ENCODE measurements at regions not wholly inside any gene's neighbourhood (a gene's known extent, or its start where the extent isn't known, plus 50 kb on each side); places are given as distances from the start of the nearest gene placed in this dataset.
"Not testable (repeated sequence)": the region's sequence is repeated elsewhere in the genome, so short reads cannot be mapped to it uniquely, and the experiment has no call there.

DNA sequence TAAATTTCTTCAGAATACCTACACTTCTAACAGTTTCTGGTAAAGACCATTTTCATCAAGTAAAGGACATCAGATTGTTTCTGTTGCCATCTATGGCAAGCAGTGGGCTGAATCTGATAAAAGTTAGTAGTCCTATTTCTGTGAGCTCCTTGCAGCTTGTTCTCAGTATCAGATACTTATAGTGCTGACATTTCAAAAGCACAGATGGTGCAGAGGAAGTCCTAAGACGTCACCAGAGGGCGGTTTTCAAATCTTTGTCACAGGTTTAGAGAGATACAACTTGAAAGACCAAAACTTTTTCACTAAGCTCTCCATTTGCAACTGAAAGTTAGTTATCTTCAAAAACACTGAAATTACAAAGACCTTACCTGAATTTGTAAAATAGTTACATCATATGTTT lies 719.8 kb downstream of the SLITRK1 start:
- in situ Hi-C loops (cut with MboI; ENCODE audit: low sequenced_read_pairs): no loop called here

DNA sequence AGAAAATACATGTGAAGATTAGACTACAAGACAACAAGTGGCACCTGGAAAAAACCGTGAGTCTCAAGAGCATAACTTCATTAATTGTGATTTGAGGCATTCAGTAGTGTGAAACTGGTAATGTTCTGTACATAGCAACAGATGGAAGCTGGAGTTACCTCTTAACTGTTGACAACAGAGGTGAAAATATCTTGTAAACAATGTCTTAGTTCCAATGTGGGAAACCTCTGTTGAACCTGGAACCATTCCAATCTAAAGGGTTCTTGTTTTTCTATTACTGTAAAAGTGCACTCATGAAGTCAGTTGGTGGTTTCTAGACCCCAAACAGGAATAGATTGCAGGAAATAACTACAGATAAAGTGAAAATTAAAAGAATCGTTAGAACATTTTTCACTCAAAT lies 728.4 kb downstream of the SLITRK1 start:
- in situ Hi-C loops (cut with MboI; ENCODE audit: low sequenced_read_pairs): no loop called here

DNA sequence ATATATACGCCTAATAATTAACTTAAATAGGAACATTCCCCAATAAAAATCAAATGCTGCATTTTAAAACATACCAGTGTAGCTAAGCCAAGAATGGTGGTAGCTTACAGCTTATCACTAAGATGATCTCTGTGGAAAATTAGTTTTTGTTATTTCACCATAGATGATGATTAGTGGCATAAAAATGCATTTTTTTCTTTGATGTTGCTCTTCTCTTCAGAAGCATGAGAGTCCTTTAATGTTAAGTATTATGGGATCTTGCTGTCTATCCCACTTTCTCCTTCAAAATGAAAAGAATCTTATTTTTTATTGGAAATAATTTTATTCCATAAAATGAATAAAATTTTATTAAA lies 731.0 kb downstream of the SLITRK1 start:
- in situ Hi-C loops (cut with MboI; ENCODE audit: low sequenced_read_pairs): no loop called here

DNA sequence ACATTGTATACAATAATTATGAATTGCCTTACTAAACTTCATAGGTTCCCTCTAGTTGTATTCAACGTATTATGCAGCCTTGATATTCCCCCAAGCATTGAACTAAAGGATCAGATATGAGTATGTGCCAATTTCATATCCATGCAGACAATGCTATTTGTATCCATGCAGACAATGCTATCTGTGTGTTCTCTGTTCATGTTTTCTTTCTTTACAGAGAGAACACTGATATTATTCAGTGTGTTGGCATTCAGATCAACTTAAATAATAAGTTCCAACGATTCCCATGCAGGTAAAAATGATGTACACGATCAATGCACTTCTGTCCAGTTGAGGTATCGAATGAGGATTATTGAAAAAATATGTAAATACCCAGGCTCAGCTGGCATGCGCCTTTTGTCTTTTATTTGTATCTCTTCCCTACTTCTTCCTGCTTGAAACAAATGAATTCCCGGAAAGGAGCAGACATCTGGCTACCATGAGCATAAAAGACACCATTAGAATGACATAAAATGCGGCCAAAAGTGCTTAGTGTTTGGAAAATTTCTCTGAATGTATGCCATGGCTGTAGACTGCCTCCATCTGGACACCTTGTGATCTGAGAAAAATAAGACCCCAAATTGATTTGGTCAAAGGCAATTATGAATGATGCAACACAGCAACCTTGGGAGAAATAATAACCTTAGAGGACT lies 731.5 kb downstream of the SLITRK1 start:
- in situ Hi-C loops (cut with MboI; ENCODE audit: low sequenced_read_pairs): no loop called here

DNA sequence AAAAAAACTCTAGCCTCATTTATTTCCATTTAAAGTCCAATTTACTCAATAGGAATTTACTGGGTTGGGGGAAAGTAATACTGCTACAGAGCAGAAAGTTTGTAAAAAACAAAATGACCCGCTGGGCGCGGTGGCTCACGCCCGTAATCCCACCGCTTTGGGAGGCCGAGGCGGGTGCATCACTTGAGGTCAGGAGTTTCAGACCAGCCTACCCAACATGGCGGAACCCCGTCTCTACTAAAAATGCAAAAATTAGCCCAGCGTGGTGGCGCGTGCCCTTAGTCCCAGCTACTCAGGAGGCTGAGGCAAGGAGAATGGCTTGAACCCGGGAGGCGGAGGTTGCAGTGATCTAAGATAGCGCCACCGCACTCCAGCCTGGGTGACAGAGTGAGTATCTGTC lies 745.6 kb downstream of the SLITRK1 start:
- in situ Hi-C loops (cut with MboI; ENCODE audit: low sequenced_read_pairs): no loop called here

DNA sequence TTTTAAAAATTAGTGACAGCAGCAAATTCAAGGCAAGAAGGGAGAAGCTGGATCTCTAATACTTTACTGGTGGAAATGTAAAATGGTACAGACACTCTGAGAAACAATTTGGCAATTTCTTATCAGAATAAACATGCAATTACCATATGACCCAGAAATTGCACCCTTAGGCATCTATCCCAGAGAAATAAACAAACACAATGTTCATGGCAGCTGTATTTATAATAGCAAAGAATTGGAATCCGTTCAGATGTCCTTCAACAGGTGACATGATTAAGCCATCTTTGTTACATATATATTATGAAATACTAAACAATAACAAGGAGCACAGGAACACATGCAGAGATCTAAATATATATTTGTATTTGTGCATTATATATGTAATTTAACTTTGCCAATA lies 756.5 kb downstream of the SLITRK1 start:
- in situ Hi-C loops (cut with MboI; ENCODE audit: low sequenced_read_pairs): no loop called here

DNA sequence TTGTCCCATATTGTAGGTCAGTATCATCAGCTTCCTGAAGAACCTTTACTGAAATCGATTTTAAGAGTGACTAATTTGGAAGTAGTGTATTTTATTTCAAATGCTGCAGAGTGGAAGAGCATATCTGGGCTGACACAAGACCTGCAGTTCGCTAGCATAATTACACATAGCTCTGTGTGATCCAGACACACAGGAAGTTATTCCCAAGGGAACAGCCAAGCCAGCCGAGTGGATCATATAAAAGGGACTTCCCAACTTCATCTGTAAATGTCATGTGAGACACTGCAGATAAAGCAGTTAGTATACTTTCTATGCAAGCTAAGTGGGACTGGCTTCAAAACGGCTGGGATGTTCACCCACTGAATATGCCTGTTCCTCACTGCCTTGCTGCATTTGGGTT lies 760.4 kb downstream of the SLITRK1 start:
- in situ Hi-C loops (cut with MboI; ENCODE audit: low sequenced_read_pairs): no loop called here

DNA sequence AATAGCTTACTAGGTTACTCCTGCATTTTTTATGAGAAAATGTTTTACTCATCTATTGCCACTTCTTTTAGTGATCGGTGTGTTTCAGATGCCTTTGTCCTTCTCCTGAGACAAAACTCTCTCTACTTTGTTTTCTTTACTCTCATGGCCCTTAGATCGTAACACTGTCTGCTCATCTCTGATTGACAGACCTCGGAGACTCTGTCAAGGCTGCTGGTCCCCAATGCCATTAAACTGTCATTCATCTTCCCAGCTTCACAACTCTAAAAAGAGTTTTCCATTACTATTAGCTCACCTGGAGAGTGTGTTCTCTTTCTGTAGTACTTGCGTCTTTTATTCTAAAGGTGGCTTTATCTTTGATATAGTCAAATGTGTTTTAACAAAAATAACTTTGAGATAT lies 765.2 kb downstream of the SLITRK1 start:
- in situ Hi-C loops (cut with MboI; ENCODE audit: low sequenced_read_pairs): no loop called here

DNA sequence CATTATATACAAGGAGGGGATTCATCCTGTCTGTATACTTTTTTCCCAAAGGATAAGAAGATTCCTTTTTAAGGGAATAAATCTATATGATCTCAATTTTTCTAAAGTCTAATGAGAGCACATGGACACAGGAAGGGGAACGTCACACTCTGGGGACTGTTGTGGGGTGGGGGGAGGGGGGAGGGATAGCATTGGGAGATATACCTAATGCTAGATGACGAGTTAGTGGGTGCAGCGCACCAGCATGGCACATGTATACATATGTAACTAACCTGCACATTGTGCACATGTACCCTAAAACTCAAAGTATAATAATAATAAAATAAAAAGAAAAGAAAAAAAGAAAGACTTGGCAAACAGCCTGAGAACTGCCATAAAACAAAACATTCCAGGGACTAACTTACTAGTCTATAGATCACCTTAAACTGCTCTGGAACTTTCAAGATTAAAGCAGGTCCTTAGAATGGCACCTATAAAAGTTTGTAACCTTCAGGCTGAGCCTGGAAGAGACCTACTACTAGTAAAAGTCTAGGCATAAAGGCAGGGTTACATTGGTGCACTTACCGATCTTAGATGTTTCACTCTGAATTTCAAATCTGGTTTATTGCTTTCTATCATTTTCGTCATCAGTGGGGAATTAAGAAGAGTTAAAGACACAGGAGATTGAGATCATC lies 780.6 kb downstream of the SLITRK1 start:
- in situ Hi-C loops (cut with MboI; ENCODE audit: low sequenced_read_pairs): not testable (repeated sequence)

DNA sequence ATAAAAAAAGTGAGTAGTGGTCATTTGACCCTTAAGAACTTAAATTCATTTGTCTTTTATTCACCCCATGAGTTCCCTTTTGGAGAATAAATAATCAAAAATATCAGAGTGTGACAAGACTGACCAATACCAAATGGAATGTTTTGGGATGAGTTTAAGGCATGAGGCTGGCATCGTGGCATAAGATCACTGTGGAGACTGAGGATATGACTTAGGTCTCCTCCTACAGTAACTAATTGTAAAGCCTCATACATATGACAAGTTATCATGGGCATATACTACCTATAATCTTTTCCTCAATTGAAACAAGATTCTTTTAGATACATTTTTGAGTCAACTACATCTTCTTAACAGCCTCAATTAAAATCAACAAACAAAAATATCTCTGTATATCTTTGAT lies 782.0 kb downstream of the SLITRK1 start:
- in situ Hi-C loops (cut with MboI; ENCODE audit: low sequenced_read_pairs): no loop called here

DNA sequence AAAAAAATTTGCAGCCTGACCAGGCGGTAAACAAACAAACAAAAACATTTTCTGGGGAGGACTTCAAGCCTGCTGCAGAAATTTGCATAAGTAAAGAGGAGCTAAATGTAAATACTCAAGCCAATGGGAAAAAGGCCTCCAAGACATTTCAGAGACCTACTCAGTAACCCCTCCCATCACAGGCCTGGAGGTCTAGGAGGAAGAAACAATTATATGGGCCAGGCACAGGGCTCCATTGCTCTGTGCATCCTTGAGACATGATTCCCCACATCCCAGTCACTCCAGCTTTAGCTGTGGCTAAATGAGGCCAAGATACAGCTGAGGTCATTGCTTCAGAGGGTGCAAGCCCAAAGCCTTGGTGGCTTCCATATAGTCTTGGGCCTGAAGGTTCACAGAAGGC lies 793.4 kb downstream of the SLITRK1 start:
- in situ Hi-C loops (cut with MboI; ENCODE audit: low sequenced_read_pairs): no loop called here

DNA sequence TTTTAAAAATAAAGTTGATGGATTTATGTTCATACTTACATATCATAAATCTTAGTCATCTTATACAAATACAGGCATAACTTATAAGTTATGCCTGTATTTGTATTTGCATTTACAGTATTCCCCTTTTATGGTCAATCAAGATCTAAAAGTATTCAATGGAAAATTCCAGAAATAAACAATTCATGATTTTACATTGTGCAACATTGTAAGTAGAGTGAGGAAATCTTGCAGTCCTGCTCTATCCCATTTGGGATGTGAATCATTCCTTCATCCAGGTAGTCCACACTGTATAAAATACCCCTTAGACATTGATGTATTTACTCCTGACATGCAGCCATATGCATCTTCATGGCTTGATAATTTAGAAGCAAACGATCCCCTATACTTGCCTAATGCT lies 795.3 kb downstream of the SLITRK1 start:
- in situ Hi-C loops (cut with MboI; ENCODE audit: low sequenced_read_pairs): no loop called here

DNA sequence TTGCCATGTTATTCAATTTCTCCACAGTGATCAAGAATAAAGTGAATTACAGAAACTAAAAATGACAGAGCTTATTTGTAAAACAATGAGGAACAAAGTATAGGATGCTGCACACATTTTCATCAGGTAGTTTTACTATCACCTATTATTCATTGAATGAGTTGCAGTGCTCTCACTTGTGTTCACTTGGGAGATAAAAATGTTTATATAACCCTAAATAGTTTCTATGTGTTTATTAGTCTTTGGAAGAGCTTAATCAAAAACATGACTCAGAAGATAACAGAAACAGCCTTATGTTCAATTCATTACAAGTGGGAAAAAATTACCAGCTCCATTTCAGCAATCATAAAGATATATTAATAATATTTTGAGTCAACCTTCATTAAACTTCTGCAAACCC lies 796.2 kb downstream of the SLITRK1 start:
- in situ Hi-C loops (cut with MboI; ENCODE audit: low sequenced_read_pairs): no loop called here

DNA sequence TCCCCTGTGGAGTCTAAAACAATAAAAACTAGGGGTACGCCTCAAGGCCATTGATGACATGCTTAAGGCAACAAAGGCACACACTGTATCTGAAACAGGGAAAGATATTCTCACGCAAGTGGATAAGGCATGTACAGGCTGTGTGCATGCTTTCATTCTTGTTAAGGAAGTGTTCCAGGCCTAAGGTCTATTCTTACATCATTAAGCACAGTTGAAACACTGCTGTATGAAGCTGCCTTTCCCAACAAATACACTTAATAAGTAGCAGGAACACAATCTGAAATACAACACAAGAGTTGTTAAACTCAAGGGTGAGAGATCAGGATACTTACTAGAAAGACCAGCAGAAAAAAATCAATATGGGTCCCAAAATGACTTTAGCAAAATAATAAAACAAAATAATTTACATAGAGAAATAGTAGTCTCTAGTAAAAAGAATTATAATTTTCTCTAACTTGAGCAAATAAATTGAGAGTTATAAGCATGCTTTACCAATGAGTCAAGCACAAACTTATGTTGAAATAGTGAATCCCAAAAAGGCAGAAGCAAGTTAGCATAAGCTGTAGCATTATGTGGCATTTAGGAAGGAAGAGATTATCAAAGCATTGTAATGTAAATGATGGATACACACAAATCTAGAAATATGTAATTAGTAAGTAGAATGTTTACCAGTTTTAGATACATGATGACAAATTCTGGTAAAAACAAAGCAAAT lies 796.9 kb downstream of the SLITRK1 start:
- in situ Hi-C loops (cut with MboI; ENCODE audit: low sequenced_read_pairs): no loop called here

DNA sequence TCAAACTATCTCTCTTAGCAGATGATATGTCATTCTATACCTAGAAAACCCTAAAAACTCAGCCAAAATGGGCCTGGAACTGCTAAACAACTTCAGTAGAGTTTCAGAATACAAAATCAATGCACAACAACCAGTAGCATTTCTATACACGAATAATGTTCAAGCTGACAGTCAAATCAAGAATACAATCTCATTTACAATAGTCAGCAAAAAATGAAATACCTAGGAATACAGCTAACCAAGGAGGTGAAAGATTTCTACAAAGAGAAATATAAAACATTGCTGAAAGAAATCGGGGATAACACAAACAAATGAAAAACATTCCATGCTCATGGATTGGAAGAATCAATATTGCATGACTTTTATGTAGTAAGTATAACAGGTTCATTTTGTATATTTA lies 804.8 kb downstream of the SLITRK1 start:
- in situ Hi-C loops (cut with MboI; ENCODE audit: low sequenced_read_pairs): no loop called here

DNA sequence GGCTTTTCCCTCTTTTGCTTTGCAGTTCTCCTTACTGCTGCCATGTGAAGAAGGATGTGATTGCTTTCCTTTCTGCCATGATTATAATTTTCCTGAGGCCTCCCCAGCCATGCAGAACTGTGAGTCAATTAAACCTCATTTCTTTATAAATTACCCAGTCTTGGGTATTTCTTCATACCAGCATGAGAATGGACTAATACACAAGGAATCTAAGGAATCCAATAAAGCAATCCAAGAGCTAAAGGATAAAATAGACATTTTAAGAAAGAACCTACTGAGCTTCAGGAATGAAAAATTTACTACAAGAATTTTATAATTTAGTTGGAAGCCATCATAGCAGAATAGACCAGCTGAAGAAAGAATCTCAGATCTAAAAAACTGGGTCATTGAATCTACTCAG lies 808.3 kb downstream of the SLITRK1 start:
- in situ Hi-C loops (cut with MboI; ENCODE audit: low sequenced_read_pairs): not testable (repeated sequence)

DNA sequence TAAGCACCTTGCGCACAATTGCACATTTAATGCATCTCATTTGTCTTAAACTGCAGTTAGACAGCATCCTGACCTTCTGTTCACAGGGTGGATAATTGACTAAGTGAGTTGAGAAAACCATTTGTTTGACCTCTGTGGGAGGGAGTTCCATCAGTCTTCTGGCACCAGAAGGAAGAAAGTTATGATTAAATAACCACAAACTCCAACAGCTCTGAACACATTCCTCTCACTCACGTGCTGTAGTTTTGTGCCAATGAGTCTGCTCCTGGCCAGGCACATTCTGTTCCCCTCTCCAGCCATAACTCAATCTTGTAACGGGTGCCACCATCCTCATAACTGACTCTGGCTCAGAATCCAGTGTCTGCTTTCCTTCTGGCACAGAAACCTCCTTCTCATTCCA lies 817.2 kb downstream of the SLITRK1 start:
- in situ Hi-C loops (cut with MboI; ENCODE audit: low sequenced_read_pairs): no loop called here

DNA sequence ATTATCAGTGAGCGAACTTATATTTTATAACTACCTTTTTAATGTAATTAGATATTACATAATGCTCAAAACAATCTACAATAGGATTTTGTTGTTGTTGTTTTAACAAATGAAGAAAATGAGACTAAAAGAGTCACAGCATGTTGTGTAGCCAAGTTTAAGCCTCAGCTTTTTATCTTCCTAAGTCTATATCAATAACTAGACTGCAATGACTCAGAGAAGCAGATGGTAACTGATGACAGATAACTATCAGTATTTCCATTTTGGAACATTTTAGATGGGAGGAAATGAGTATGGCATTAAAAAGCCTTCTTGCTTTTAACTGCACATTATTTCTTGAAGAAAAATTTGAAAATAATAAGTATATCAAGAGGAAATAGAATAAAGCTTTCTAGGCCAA lies 825.2 kb downstream of the SLITRK1 start:
- in situ Hi-C loops (cut with MboI; ENCODE audit: low sequenced_read_pairs): no loop called here

DNA sequence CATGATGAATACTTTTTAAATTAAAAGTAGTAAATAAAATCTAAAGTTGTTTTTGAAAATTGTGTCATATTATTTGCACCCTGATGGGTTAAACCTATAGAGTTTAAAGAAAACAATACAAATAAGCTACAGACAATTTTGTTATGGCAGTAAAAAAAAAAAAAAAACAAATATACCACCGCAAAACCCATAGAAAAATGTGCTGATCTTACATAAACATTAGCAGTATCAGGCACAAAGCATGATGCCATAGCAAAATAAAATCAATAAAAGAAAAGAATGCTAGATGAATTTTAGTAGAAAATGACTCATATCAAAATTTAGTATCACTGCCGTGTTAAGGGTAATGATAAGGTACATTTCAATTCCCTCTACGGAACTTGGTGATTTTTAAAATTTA lies 826.0 kb downstream of the SLITRK1 start:
- in situ Hi-C loops (cut with MboI; ENCODE audit: low sequenced_read_pairs): no loop called here

DNA sequence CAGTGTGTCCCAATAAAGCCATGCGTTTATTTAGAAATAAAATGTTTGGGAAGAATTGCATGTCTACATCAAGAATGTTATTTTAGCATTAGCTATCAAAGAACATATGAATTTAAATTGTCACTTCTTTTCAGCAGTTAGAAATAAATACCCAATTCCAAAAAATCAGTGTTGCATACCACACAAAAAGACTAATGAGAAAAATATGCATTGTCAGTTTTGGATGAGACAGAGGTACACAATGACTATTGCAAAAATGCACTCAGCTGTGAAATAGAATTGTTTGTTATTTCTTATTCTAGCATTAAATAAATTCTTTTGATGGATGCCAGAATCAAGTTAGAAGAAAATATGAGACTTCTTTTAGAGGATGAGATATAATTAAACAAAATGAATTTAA lies 833.9 kb downstream of the SLITRK1 start:
- in situ Hi-C loops (cut with MboI; ENCODE audit: low sequenced_read_pairs): no loop called here

DNA sequence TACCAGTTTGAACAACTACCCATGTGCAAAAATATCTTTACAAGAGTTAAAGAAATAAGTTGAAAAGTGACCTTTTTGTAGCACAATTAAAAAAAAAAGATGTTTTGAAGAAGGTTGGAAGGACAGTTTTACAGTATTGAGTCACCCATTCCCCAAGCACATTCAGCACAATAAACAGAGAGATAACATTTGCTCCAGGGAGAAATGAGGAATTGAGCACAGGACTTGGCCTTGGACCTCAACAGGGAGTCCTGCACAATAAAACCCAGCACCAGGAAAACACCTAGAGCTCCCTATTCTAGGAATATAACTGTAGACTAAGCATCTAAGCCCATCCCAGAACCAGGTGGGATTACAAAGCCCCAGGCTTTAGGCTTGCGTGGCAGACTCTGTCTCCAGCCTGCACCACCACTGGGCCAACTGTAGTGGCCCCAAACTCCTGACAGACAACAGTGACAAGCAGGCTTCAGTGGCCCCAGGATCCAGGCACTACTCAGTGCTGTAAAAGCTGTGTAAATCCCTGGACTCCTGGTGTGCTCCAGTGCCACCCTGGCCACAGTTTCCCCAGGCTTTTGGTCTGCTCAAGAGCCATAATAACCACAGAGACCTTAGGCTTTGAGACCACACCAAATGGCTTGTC lies 857.2 kb downstream of the SLITRK1 start:
- in situ Hi-C loops (cut with MboI; ENCODE audit: low sequenced_read_pairs): no loop called here

DNA sequence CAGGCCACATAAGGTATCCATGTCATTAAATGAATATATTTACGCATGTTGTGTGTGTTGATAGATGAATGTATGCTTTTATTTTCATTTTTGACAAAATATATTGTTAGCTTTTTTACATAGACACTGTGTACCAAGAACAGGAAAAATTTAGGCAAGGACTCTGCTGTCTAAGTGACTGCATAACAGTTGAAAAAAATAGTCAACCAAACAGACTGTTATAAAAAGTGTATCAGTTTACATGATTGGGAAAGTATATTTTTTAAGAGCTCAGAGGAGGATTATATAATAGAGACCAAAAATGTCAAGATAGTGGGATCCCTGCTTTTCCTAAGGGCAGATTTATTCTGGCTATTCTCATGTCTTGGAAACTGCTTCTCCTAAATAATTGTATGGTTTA lies 858.0 kb downstream of the SLITRK1 start:
- in situ Hi-C loops (cut with MboI; ENCODE audit: low sequenced_read_pairs): no loop called here
